ENCODE measurements at regions not wholly inside any gene's neighbourhood (a gene's known extent, or its start where the extent isn't known, plus 50 kb on each side); places are given as distances from the start of the nearest gene placed in this dataset.

- H3K36me3 ChIP-seq (ENCODE audit: control insufficient read depth in 1 of 2, insufficient read depth in 2 of 2, low read length in 2 of 2): no peaks in the 10 kb centered on the region
- no TSS peak for BruUV-seq (replicated peaks)
- no peak overlapping the region for H2AFZ ChIP-seq (ENCODE audit: low read depth, low read length, poor library complexity, severe bottlenecking)
- H3K79me2 ChIP-seq (ENCODE audit: insufficient read depth, low read length): no peaks in the 10 kb centered on the region
- no peaks in the 10 kb centered on the region for H3K4me1 ChIP-seq (ENCODE audit: control insufficient read depth in 1 of 2, insufficient read depth in 2 of 2, low read length in 2 of 2)
- intact Hi-C loops (cut with micrococcal nuclease): no loop called here
- ChIA-PET POLR2A (no interaction called here), CTCF (no interaction called here), RAD21 (ENCODE audit: low non-redundant PET in 1 of 2, low total read pairs in 2 of 2, uncharacterized antibody in 2 of 2, unreplicated experiment in 2 of 2) (no interaction called here)
- no peak overlapping the region for H3K4me3 ChIP-seq (replicated peaks in 1 of 2; ENCODE audit: low read depth in 1 of 2, low read length in 2 of 2)
- no peak overlapping the region for H3K9ac ChIP-seq (ENCODE audit: low read length)
- H3K27me3 ChIP-seq (ENCODE audit: insufficient read depth, low read length): no peaks in the 10 kb centered on the region
- H3K27ac ChIP-seq (ENCODE audit: low read depth, low read length): no peak overlapping the region
- TF ChIP-seq ZFX (IDR thresholded peaks at IDR 0.05) (no peak), REST (IDR thresholded peaks at IDR 0.05; ENCODE audit: low read depth) (no peak), SRF (IDR thresholded peaks at IDR 0.05; ENCODE audit: low read depth) (no peak), POLR2A (IDR thresholded peaks at IDR 0.05; ENCODE audit: borderline replicate concordance, extremely low read depth, insufficient read depth, insufficient read length) (no peak), EZH2 (IDR thresholded peaks at IDR 0.05) (no peak), ZNF274 (IDR thresholded peaks at IDR 0.05; ENCODE audit: low read depth, low read length) (no peak), EZH2phosphoT487 (IDR thresholded peaks at IDR 0.05; ENCODE audit: borderline replicate concordance) (no peak), POLR2AphosphoS5 (IDR thresholded peaks at IDR 0.05; ENCODE audit: low read depth, low read length) (no peak), MAX (IDR thresholded peaks at IDR 0.05) (no peak), CTCF (IDR thresholded peaks at IDR 0.05 in 2 of 3, conservative IDR thresholded peaks at IDR 0.05 in 1 of 3; ENCODE audit: borderline replicate concordance in 1 of 3, insufficient read depth in 1 of 3, low read depth in 2 of 3, low read length in 2 of 3) (no peak), SP1 (IDR thresholded peaks at IDR 0.05; ENCODE audit: low read depth) (no peak), ATF3 (IDR thresholded peaks at IDR 0.05) (no peak)
- peaks cover 0 to 22% of the 10 kb centered on the region in 2 experiments; a peak in 1 of 4 replicates for H3K9me3 ChIP-seq (ENCODE audit: control insufficient read depth in 1 of 2, insufficient read depth in 1 of 2, low read depth in 1 of 2, low read length in 2 of 2)
- no peak overlapping the region for H3K4me2 ChIP-seq (ENCODE audit: low read length)
- ATAC-seq (no peak), DNase-seq (ENCODE audit: low read depth, low spot score) (no peak)
- H3K9me2 ChIP-seq (ENCODE audit: insufficient read depth): no peaks in the 10 kb centered on the region
- H4K20me1 ChIP-seq (ENCODE audit: insufficient read depth): no peaks in the 10 kb centered on the region
Observed at GRCh38 chr15:61457050-61457733, 228.1 kb upstream of the RORA start.
